ENCODE measurements at regions not wholly inside any gene's neighbourhood (a gene's known extent, or its start where the extent isn't known, plus 50 kb on each side); places are given as distances from the start of the nearest gene placed in this dataset.
"Not testable (repeated sequence)": the region's sequence is repeated elsewhere in the genome, so short reads cannot be mapped to it uniquely, and the experiment has no call there.

GRCh38 chr7:152573186-152573585 lies 102.8 kb downstream of the XRCC2 start:
- TF ChIP-seq EZH2phosphoT487 (IDR thresholded peaks at IDR 0.05; ENCODE audit: unreplicated experiment); CTCF (conservative IDR thresholded peaks at IDR 0.05; ENCODE audit: low read depth in 2 of 2); EZH2 (IDR thresholded peaks at IDR 0.05; ENCODE audit: low read depth, unreplicated experiment); CREB1 (CRISPR knock-in tag; IDR thresholded peaks at IDR 0.05; ENCODE audit: low read depth); POLR2AphosphoS5 (IDR thresholded peaks at IDR 0.05; ENCODE audit: low read depth); REST (IDR thresholded peaks at IDR 0.05; ENCODE audit: unreplicated experiment); JUNB (IDR thresholded peaks at IDR 0.05; ENCODE audit: unreplicated experiment); ZNF114 (CRISPR knock-in tag; IDR thresholded peaks at IDR 0.05): not testable (repeated sequence)
